ENCODE measurements at regions not wholly inside any gene's neighbourhood (a gene's known extent, or its start where the extent isn't known, plus 50 kb on each side); places are given as distances from the start of the nearest gene placed in this dataset.

DNA sequence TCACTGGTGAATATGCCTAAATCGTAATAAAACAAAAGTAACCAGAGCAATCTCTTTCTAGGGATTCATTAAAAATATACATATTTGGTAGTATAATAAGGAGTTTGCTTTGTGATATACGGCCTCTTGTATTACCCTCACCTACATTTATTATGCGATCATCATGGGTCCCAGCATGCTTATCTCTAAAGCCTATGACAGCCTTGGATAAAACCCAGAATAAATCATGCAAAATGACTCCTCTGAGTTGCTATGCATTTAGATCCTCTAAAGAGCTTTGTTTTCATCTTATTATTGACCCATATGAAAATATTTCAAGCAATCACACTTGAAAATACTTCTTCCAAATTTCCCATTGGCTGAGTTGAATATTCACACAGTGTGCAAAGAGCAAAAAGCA, 432.3 kb downstream of the SUCLG1 start:
- H3K9me3 ChIP-seq (ENCODE audit: control insufficient read depth, insufficient read depth, low read depth, low read length) = no peaks in the 10 kb centered on the region
- no peaks in the 10 kb centered on the region for H3K36me3 ChIP-seq (ENCODE audit: control insufficient read depth in 2 of 2, insufficient read depth in 1 of 2, low read length in 2 of 2)
- ChIA-PET CTCF (interaction anchor here (0.7 kb wide), 1 partner anchor 106 kb away, joined by 5 read pairs; no protein-coding TSS in a partner anchor), POLR2A (no interaction called here)
- H3K27ac ChIP-seq (ENCODE audit: extremely low read depth, low read depth, low read length) = no peak overlapping the region
- no peak overlapping the region for H3K4me3 ChIP-seq (ENCODE audit: low read depth, low read length)
- peaks cover 6% of the 10 kb centered on the region for H3K4me1 ChIP-seq (ENCODE audit: control insufficient read depth, insufficient read depth, low read length)
- no peak for TF ChIP-seq ELK4 (IDR thresholded peaks at IDR 0.05; ENCODE audit: borderline replicate concordance, low read depth, low read length)
- no peak for TF ChIP-seq ZNF48 (tag by site-specific recombination; IDR thresholded peaks at IDR 0.05)
- TF ChIP-seq ZNF660 (tag by site-specific recombination; IDR thresholded peaks at IDR 0.05) = no peak
- TF ChIP-seq ZNF366 (tag by site-specific recombination; conservative IDR thresholded peaks at IDR 0.05) = no peak
- no peak for TF ChIP-seq ZNF138 (tag by site-specific recombination; IDR thresholded peaks at IDR 0.05; ENCODE audit: borderline replicate concordance)
- no peak for TF ChIP-seq YY1 (tag by site-specific recombination; IDR thresholded peaks at IDR 0.05)
- no peak for TF ChIP-seq ZNF654 (tag by site-specific recombination; IDR thresholded peaks at IDR 0.05; ENCODE audit: low read depth)
- TF ChIP-seq ZNF174 (tag by site-specific recombination; IDR thresholded peaks at IDR 0.05) = no peak
- TF ChIP-seq ZBTB17 (tag by site-specific recombination; IDR thresholded peaks at IDR 0.05) = no peak

- ChIA-PET POLR2A (no interaction called here), CTCF (interaction anchor here (0.6 to 2.3 kb wide), 24 partner anchors 9 to 293 kb away, joined by 3 to 20 read pairs (median 4); no protein-coding TSS in a partner anchor)
- no peak for TF ChIP-seq ZSCAN5A (tag by site-specific recombination; IDR thresholded peaks at IDR 0.05)
- peak; percentile 28; the same call in 1 of the 2 replicates for TF ChIP-seq ZNF654 (tag by site-specific recombination; IDR thresholded peaks at IDR 0.05; ENCODE audit: low read depth)
- TF ChIP-seq ZNF792 (tag by site-specific recombination; IDR thresholded peaks at IDR 0.05) = no peak
- TF ChIP-seq CTCF (tag by site-specific recombination; IDR thresholded peaks at IDR 0.05) = peak; percentile 25; the same call in 1 of the 2 replicates
- TF ChIP-seq PRDM2 (tag by site-specific recombination; IDR thresholded peaks at IDR 0.05; ENCODE audit: borderline replicate concordance) = no peak
- TF ChIP-seq ZNF558 (tag by site-specific recombination; IDR thresholded peaks at IDR 0.05) = no peak
- TF ChIP-seq ZNF169 (tag by site-specific recombination; IDR thresholded peaks at IDR 0.05) = no peak
- no peak for TF ChIP-seq ZBTB26 (tag by site-specific recombination; optimal IDR thresholded peaks at IDR 0.05)
- Histone ChIP-seq H3K4me3 (ENCODE audit: low read depth, low read length) (no peak overlapping the region), H3K4me1 (ENCODE audit: control insufficient read depth, insufficient read depth, low read length) (no peaks in the 10 kb centered on the region), H3K36me3 (ENCODE audit: control insufficient read depth in 2 of 2, insufficient read depth in 1 of 2, low read length in 2 of 2) (no peaks in the 10 kb centered on the region), H3K9me3 (ENCODE audit: control insufficient read depth, insufficient read depth, low read depth, low read length) (no peaks in the 10 kb centered on the region), H3K27ac (ENCODE audit: extremely low read depth, low read depth, low read length) (no peak overlapping the region)
Measured at GRCh38 chr2:84022810-84023431, 436.2 kb downstream of the SUCLG1 start.

All from HEK293 (cell line).